ENCODE measurements at regions not wholly inside any gene's neighbourhood (a gene's known extent, or its start where the extent isn't known, plus 50 kb on each side); places are given as distances from the start of the nearest gene placed in this dataset.

DNA sequence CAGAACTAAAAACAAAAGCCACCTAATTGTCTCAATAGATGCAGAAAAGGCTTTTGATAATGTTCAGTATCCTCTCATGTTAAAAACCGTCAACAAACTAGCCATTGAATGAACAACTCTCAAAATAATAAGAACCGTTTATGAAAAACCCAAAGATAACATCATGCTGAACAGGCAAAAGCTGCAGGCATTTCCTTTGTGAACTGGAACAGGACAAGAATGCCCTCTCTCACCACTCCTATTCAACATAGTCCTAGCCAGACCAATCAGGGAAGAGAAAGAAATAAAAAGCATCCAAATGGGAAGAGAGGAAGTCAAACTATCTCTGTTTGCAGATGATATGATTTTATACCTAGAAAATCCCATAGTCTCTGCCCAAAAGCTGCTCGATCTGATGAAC is 179.6 kb upstream of the EDNRB start:
- H3K27me3 ChIP-seq (ENCODE audit: control insufficient read depth in 2 of 2, insufficient read depth in 2 of 2, low read length in 2 of 2): no peaks in the 10 kb centered on the region
- H3K9me3 ChIP-seq (replicated peaks in 1 of 2; ENCODE audit: control insufficient read depth in 1 of 2, insufficient read depth in 1 of 2, low read length in 2 of 2): no peaks in the 10 kb centered on the region
- no peak overlapping the region for H3K4me2 ChIP-seq (replicated peaks; ENCODE audit: extremely low read depth, low read length, poor library complexity, severe bottlenecking)
- H3K27me3 Mint-ChIP-seq (ENCODE audit: low read depth in 3 of 3): peaks cover 0 to 5% (median 0%) of the 10 kb centered on the region in 3 donors
- H3K4me3 Mint-ChIP-seq: no peak overlapping the region
- TF ChIP-seq, protein P1, sequence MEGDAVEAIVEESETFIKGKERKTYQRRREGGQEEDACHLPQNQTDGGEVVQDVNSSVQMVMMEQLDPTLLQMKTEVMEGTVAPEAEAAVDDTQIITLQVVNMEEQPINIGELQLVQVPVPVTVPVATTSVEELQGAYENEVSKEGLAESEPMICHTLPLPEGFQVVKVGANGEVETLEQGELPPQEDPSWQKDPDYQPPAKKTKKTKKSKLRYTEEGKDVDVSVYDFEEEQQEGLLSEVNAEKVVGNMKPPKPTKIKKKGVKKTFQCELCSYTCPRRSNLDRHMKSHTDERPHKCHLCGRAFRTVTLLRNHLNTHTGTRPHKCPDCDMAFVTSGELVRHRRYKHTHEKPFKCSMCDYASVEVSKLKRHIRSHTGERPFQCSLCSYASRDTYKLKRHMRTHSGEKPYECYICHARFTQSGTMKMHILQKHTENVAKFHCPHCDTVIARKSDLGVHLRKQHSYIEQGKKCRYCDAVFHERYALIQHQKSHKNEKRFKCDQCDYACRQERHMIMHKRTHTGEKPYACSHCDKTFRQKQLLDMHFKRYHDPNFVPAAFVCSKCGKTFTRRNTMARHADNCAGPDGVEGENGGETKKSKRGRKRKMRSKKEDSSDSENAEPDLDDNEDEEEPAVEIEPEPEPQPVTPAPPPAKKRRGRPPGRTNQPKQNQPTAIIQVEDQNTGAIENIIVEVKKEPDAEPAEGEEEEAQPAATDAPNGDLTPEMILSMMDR (IDR thresholded peaks at IDR 0.05): no peak
- no peaks in the 10 kb centered on the region for H4K20me1 ChIP-seq (ENCODE audit: insufficient read depth, low read length)
- peaks cover 13 to 14% of the 10 kb centered on the region in 2 donors for H3K4me1 ChIP-seq (ENCODE audit: control insufficient read depth in 1 of 2, insufficient read depth in 2 of 2, low read length in 2 of 2)
- peaks cover 0 to 1% (median 0%) of the 10 kb centered on the region in 7 donors for H3K9me3 Mint-ChIP-seq
- no peak overlapping the region for H3K27ac Mint-ChIP-seq
- no peaks in the 10 kb centered on the region for H3K79me2 ChIP-seq (ENCODE audit: insufficient read depth, low read length)
- peaks cover 18% of the 10 kb centered on the region for H3K4me1 Mint-ChIP-seq
- no peak overlapping the region for H2AFZ ChIP-seq (ENCODE audit: insufficient read depth, low read depth, low read length, poor library complexity, severe bottlenecking)
- H3K9ac ChIP-seq (ENCODE audit: insufficient read depth, low read length, poor library complexity, severe bottlenecking): no peak overlapping the region
- H3K36me3 Mint-ChIP-seq: no peaks in the 10 kb centered on the region
- no peak for DNase-seq
- no peak overlapping the region for H3K27ac ChIP-seq (ENCODE audit: low read depth in 1 of 2, low read length in 2 of 2)
- WGBS (ENCODE audit: insufficient coverage): 33% methylated on average over 3 of the region's 3 CpGs
- intact Hi-C loops (cut with micrococcal nuclease): no loop called here
- H3K36me3 ChIP-seq (replicated peaks in 1 of 2; ENCODE audit: control insufficient read depth in 1 of 2, insufficient read depth in 2 of 2, low read length in 2 of 2): no peaks in the 10 kb centered on the region
- H3K4me3 ChIP-seq (replicated peaks in 1 of 3; ENCODE audit: low read depth in 2 of 3, low read length in 3 of 3): no peak overlapping the region

- H3K27ac ChIP-seq (ENCODE audit: low read depth in 1 of 2, low read length in 2 of 2): no peak overlapping the region
- H3K4me1 Mint-ChIP-seq: peaks cover 8% of the 10 kb centered on the region
- H3K36me3 Mint-ChIP-seq: peaks cover 0 to under 1% of the 10 kb centered on the region in 2 donors
- no peak for DNase-seq
- TF ChIP-seq, protein P1 (IDR thresholded peaks at IDR 0.05): no peak
- H3K9ac ChIP-seq (ENCODE audit: insufficient read depth, low read length, poor library complexity, severe bottlenecking): no peak overlapping the region
- H4K20me1 ChIP-seq (ENCODE audit: insufficient read depth, low read length): no peaks in the 10 kb centered on the region
- H3K79me2 ChIP-seq (ENCODE audit: insufficient read depth, low read length): no peaks in the 10 kb centered on the region
- no CpG with 5 or more reads among the region's 1 CpG for WGBS (ENCODE audit: insufficient coverage)
- H3K4me3 ChIP-seq (replicated peaks in 1 of 3; ENCODE audit: low read depth in 2 of 3, low read length in 3 of 3): no peak overlapping the region
- no peaks in the 10 kb centered on the region for H3K36me3 ChIP-seq (replicated peaks in 1 of 2; ENCODE audit: control insufficient read depth in 1 of 2, insufficient read depth in 2 of 2, low read length in 2 of 2)
- H3K27me3 Mint-ChIP-seq (ENCODE audit: low read depth in 3 of 3): peaks cover 0 to 3% (median 0%) of the 10 kb centered on the region in 3 donors
- H3K4me3 Mint-ChIP-seq: no peak overlapping the region
- no peaks in the 10 kb centered on the region for H3K27me3 ChIP-seq (ENCODE audit: control insufficient read depth in 2 of 2, insufficient read depth in 2 of 2, low read length in 2 of 2)
- H3K9me3 ChIP-seq (replicated peaks in 1 of 2; ENCODE audit: control insufficient read depth in 1 of 2, insufficient read depth in 1 of 2, low read length in 2 of 2): no peaks in the 10 kb centered on the region
- no peak overlapping the region for H3K4me2 ChIP-seq (replicated peaks; ENCODE audit: extremely low read depth, low read length, poor library complexity, severe bottlenecking)
- H3K27ac Mint-ChIP-seq: no peak overlapping the region
- H2AFZ ChIP-seq (ENCODE audit: insufficient read depth, low read depth, low read length, poor library complexity, severe bottlenecking): no peak overlapping the region
- peaks cover 0 to 1% (median 0%) of the 10 kb centered on the region in 7 donors for H3K9me3 Mint-ChIP-seq
- H3K4me1 ChIP-seq (ENCODE audit: control insufficient read depth in 1 of 2, insufficient read depth in 2 of 2, low read length in 2 of 2): no peaks in the 10 kb centered on the region
- intact Hi-C loops (cut with micrococcal nuclease): no loop called here
These were observed 177.6 kb upstream of the EDNRB start for GRCh38 chr13:78096221-78096620.
